ENCODE measurements at regions not wholly inside any gene's neighbourhood (a gene's known extent, or its start where the extent isn't known, plus 50 kb on each side); places are given as distances from the start of the nearest gene placed in this dataset.

GRCh38 chr17:77512062-77512946 is 371.5 kb downstream of the SEC14L1 start:
- peaks cover 0 to 4% (median 3%) of the 10 kb centered on the region in 5 donors for H3K27me3 ChIP-seq (ENCODE audit: control insufficient read depth in 5 of 5, insufficient read depth in 4 of 5, low read length in 5 of 5)
- H3K4me1 ChIP-seq (ENCODE audit: control insufficient read depth in 5 of 5, insufficient read depth in 5 of 5, low read length in 5 of 5) = peaks cover 0 to 4% (median 0%) of the 10 kb centered on the region in 5 donors
- H3K9me3 ChIP-seq (ENCODE audit: control insufficient read depth in 5 of 5, low read length in 5 of 5) = peaks cover 0 to 14% (median 7%) of the 10 kb centered on the region in 5 donors
- no peak overlapping the region for H3K4me3 ChIP-seq (ENCODE audit: low read depth in 1 of 5, low read length in 5 of 5)
- peaks cover 0 to 4% (median 0%) of the 10 kb centered on the region in 5 donors for H3K36me3 ChIP-seq (ENCODE audit: control insufficient read depth in 5 of 5, insufficient read depth in 5 of 5, low read length in 5 of 5)
- H3K9ac ChIP-seq (ENCODE audit: low read length in 5 of 5) = no peak overlapping the region
- H3K27ac ChIP-seq (ENCODE audit: low read depth, low read length) = no peak overlapping the region

GRCh38 chr17:77513045-77513444 is 372.3 kb downstream of the SEC14L1 start:
- Histone ChIP-seq H3K27ac (ENCODE audit: low read depth, low read length) (no peak overlapping the region), H3K36me3 (ENCODE audit: control insufficient read depth in 5 of 5, insufficient read depth in 5 of 5, low read length in 5 of 5) (peaks cover 0 to 4% (median 0%) of the 10 kb centered on the region in 5 donors), H3K4me3 (ENCODE audit: low read depth in 1 of 5, low read length in 5 of 5) (no peak overlapping the region), H3K4me1 (ENCODE audit: control insufficient read depth in 5 of 5, insufficient read depth in 5 of 5, low read length in 5 of 5) (peaks cover 0 to 4% (median 0%) of the 10 kb centered on the region in 5 donors), H3K9me3 (ENCODE audit: control insufficient read depth in 5 of 5, low read length in 5 of 5) (peaks cover 0 to 14% (median 7%) of the 10 kb centered on the region in 5 donors), H3K9ac (ENCODE audit: low read length in 5 of 5) (no peak overlapping the region), H3K27me3 (ENCODE audit: control insufficient read depth in 5 of 5, insufficient read depth in 4 of 5, low read length in 5 of 5) (peaks cover 0 to 1% (median under 1%) of the 10 kb centered on the region in 5 donors)

- Histone ChIP-seq H3K9me3 (ENCODE audit: control insufficient read depth in 5 of 5, low read length in 5 of 5) (peaks cover 0 to 14% (median 7%) of the 10 kb centered on the region in 5 donors), H3K4me3 (ENCODE audit: low read depth in 1 of 5, low read length in 5 of 5) (no peak overlapping the region), H3K9ac (ENCODE audit: low read length in 5 of 5) (no peak overlapping the region), H3K27ac (ENCODE audit: low read depth, low read length) (no peak overlapping the region), H3K36me3 (ENCODE audit: control insufficient read depth in 5 of 5, insufficient read depth in 5 of 5, low read length in 5 of 5) (peaks cover 0 to 4% (median 0%) of the 10 kb centered on the region in 5 donors), H3K27me3 (ENCODE audit: control insufficient read depth in 5 of 5, insufficient read depth in 4 of 5, low read length in 5 of 5) (no peaks in the 10 kb centered on the region), H3K4me1 (ENCODE audit: control insufficient read depth in 5 of 5, insufficient read depth in 5 of 5, low read length in 5 of 5) (no peaks in the 10 kb centered on the region)
Observed at GRCh38 chr17:77515227-77515626, 374.5 kb downstream of the SEC14L1 start.

- no peaks in the 10 kb centered on the region for H3K4me1 ChIP-seq (ENCODE audit: control insufficient read depth in 5 of 5, insufficient read depth in 5 of 5, low read length in 5 of 5)
- peaks cover 0 to 1% (median 0%) of the 10 kb centered on the region in 5 donors for H3K36me3 ChIP-seq (ENCODE audit: control insufficient read depth in 5 of 5, insufficient read depth in 5 of 5, low read length in 5 of 5)
- H3K9ac ChIP-seq (ENCODE audit: low read length in 5 of 5) = no peak overlapping the region
- no peak overlapping the region for H3K27ac ChIP-seq (ENCODE audit: low read depth, low read length)
- H3K27me3 ChIP-seq (ENCODE audit: control insufficient read depth in 5 of 5, insufficient read depth in 4 of 5, low read length in 5 of 5) = no peaks in the 10 kb centered on the region
- H3K4me3 ChIP-seq (ENCODE audit: low read depth in 1 of 5, low read length in 5 of 5) = no peak overlapping the region
- H3K9me3 ChIP-seq (ENCODE audit: control insufficient read depth in 5 of 5, low read length in 5 of 5) = peaks cover 0 to 7% (median 2%) of the 10 kb centered on the region in 5 donors
Observed at GRCh38 chr17:77516902-77517301, 376.1 kb downstream of the SEC14L1 start.

GRCh38 chr17:77521076-77521475 is 380.3 kb downstream of the SEC14L1 start:
- peaks cover 0 to 2% (median 0%) of the 10 kb centered on the region in 5 donors for H3K27me3 ChIP-seq (ENCODE audit: control insufficient read depth in 5 of 5, insufficient read depth in 4 of 5, low read length in 5 of 5)
- no peaks in the 10 kb centered on the region for H3K36me3 ChIP-seq (ENCODE audit: control insufficient read depth in 5 of 5, insufficient read depth in 5 of 5, low read length in 5 of 5)
- H3K27ac ChIP-seq (ENCODE audit: low read depth, low read length) = no peak overlapping the region
- H3K9me3 ChIP-seq (ENCODE audit: control insufficient read depth in 5 of 5, low read length in 5 of 5) = peaks cover 0 to 7% (median 0%) of the 10 kb centered on the region in 5 donors
- no peak overlapping the region for H3K4me3 ChIP-seq (ENCODE audit: low read depth in 1 of 5, low read length in 5 of 5)
- H3K4me1 ChIP-seq (ENCODE audit: control insufficient read depth in 5 of 5, insufficient read depth in 5 of 5, low read length in 5 of 5) = no peaks in the 10 kb centered on the region
- no peak overlapping the region for H3K9ac ChIP-seq (ENCODE audit: low read length in 5 of 5)

- H3K9ac ChIP-seq (ENCODE audit: low read length in 5 of 5) = no peak overlapping the region
- peaks cover 0 to 2% (median under 1%) of the 10 kb centered on the region in 5 donors for H3K4me1 ChIP-seq (ENCODE audit: control insufficient read depth in 5 of 5, insufficient read depth in 5 of 5, low read length in 5 of 5)
- peaks cover 6 to 17% (median 10%) of the 10 kb centered on the region in 5 donors for H3K27me3 ChIP-seq (ENCODE audit: control insufficient read depth in 5 of 5, insufficient read depth in 4 of 5, low read length in 5 of 5)
- H3K9me3 ChIP-seq (ENCODE audit: control insufficient read depth in 5 of 5, low read length in 5 of 5) = no peaks in the 10 kb centered on the region
- H3K27ac ChIP-seq (ENCODE audit: low read depth, low read length) = no peak overlapping the region
- no peaks in the 10 kb centered on the region for H3K36me3 ChIP-seq (ENCODE audit: control insufficient read depth in 5 of 5, insufficient read depth in 5 of 5, low read length in 5 of 5)
- no peak overlapping the region for H3K4me3 ChIP-seq (ENCODE audit: low read depth in 1 of 5, low read length in 5 of 5)
Observed at GRCh38 chr17:77523540-77523939, 382.8 kb downstream of the SEC14L1 start.

GRCh38 chr17:77526259-77526711 is 385.5 kb downstream of the SEC14L1 start:
- no peak overlapping the region for H3K27ac ChIP-seq (ENCODE audit: low read depth, low read length)
- no peaks in the 10 kb centered on the region for H3K9me3 ChIP-seq (ENCODE audit: control insufficient read depth in 5 of 5, low read length in 5 of 5)
- H3K9ac ChIP-seq (ENCODE audit: low read length in 5 of 5) = no peak overlapping the region
- H3K27me3 ChIP-seq (ENCODE audit: control insufficient read depth in 5 of 5, insufficient read depth in 4 of 5, low read length in 5 of 5) = peaks cover 17 to 30% (median 22%) of the 10 kb centered on the region in 5 donors
- peaks cover 0 to 8% (median 3%) of the 10 kb centered on the region in 5 donors for H3K4me1 ChIP-seq (ENCODE audit: control insufficient read depth in 5 of 5, insufficient read depth in 5 of 5, low read length in 5 of 5)
- H3K4me3 ChIP-seq (ENCODE audit: low read depth in 1 of 5, low read length in 5 of 5) = no peak overlapping the region
- no peaks in the 10 kb centered on the region for H3K36me3 ChIP-seq (ENCODE audit: control insufficient read depth in 5 of 5, insufficient read depth in 5 of 5, low read length in 5 of 5)

GRCh38 chr17:77526728-77527350 is 386.1 kb downstream of the SEC14L1 start:
- no peak overlapping the region for H3K27ac ChIP-seq (ENCODE audit: low read depth, low read length)
- H3K4me3 ChIP-seq (ENCODE audit: low read depth in 1 of 5, low read length in 5 of 5) = no peak overlapping the region
- peaks cover 17 to 30% (median 23%) of the 10 kb centered on the region in 5 donors for H3K27me3 ChIP-seq (ENCODE audit: control insufficient read depth in 5 of 5, insufficient read depth in 4 of 5, low read length in 5 of 5)
- no peak overlapping the region for H3K9ac ChIP-seq (ENCODE audit: low read length in 5 of 5)
- no peaks in the 10 kb centered on the region for H3K36me3 ChIP-seq (ENCODE audit: control insufficient read depth in 5 of 5, insufficient read depth in 5 of 5, low read length in 5 of 5)
- H3K9me3 ChIP-seq (ENCODE audit: control insufficient read depth in 5 of 5, low read length in 5 of 5) = no peaks in the 10 kb centered on the region
- peaks cover 0 to 8% (median 3%) of the 10 kb centered on the region in 5 donors for H3K4me1 ChIP-seq (ENCODE audit: control insufficient read depth in 5 of 5, insufficient read depth in 5 of 5, low read length in 5 of 5)

- Histone ChIP-seq H3K4me1 (ENCODE audit: control insufficient read depth in 5 of 5, insufficient read depth in 5 of 5, low read length in 5 of 5) (peaks cover 0 to 8% (median 3%) of the 10 kb centered on the region in 5 donors), H3K27ac (ENCODE audit: low read depth, low read length) (no peak overlapping the region), H3K9me3 (ENCODE audit: control insufficient read depth in 5 of 5, low read length in 5 of 5) (no peaks in the 10 kb centered on the region), H3K9ac (ENCODE audit: low read length in 5 of 5) (no peak overlapping the region), H3K27me3 (ENCODE audit: control insufficient read depth in 5 of 5, insufficient read depth in 4 of 5, low read length in 5 of 5) (peaks cover 17 to 30% (median 23%) of the 10 kb centered on the region in 5 donors), H3K4me3 (ENCODE audit: low read depth in 1 of 5, low read length in 5 of 5) (no peak overlapping the region), H3K36me3 (ENCODE audit: control insufficient read depth in 5 of 5, insufficient read depth in 5 of 5, low read length in 5 of 5) (no peaks in the 10 kb centered on the region)
Observed at GRCh38 chr17:77527409-77527808, 386.6 kb downstream of the SEC14L1 start.
